ENCODE measurements at regions not wholly inside any gene's neighbourhood (a gene's known extent, or its start where the extent isn't known, plus 50 kb on each side); places are given as distances from the start of the nearest gene placed in this dataset.

- H3K27ac ChIP-seq (ENCODE audit: low read length in 2 of 2): no peak overlapping the region
- no peak overlapping the region for H3K9ac ChIP-seq (ENCODE audit: low read length)
- H3K27ac Mint-ChIP-seq: no peak overlapping the region
- ChIA-PET POLR2A (no interaction called here), CTCF (no interaction called here)
- H3K79me2 ChIP-seq (ENCODE audit: control insufficient read depth, insufficient read depth, low read length): no peaks in the 10 kb centered on the region
- H4K20me1 ChIP-seq (ENCODE audit: control insufficient read depth, insufficient read depth, low read length, poor library complexity, severe bottlenecking): no peaks in the 10 kb centered on the region
- no CpG with 5 or more reads among the region's 2 CpGs for WGBS (ENCODE audit: insufficient coverage)
- H3K4me2 ChIP-seq (replicated peaks; ENCODE audit: low read depth, low read length, poor library complexity, severe bottlenecking): no peak overlapping the region
- H2AFZ ChIP-seq (ENCODE audit: insufficient read depth, low read depth, low read length, poor library complexity, severe bottlenecking): no peak overlapping the region
- DNase-seq (no peak), ATAC-seq (ENCODE audit: low read depth) (no peak)
- H3K27me3 Mint-ChIP-seq: peaks cover 41% of the 10 kb centered on the region
- intact Hi-C loops (cut with micrococcal nuclease): no loop called here
- H3K4me3 Mint-ChIP-seq: no peak overlapping the region
- H3K36me3 ChIP-seq (replicated peaks in 1 of 2; ENCODE audit: control extremely low read depth in 1 of 2, control insufficient read depth in 1 of 2, extremely low read depth in 1 of 2, insufficient read depth in 2 of 2, low read length in 1 of 2): no peaks in the 10 kb centered on the region
- H3K9me3 ChIP-seq (ENCODE audit: control extremely low read depth in 1 of 3, control insufficient read depth in 2 of 3, insufficient read depth in 1 of 3, low read length in 2 of 3): no peaks in the 10 kb centered on the region
- no peaks in the 10 kb centered on the region for H3K4me1 Mint-ChIP-seq
- no peaks in the 10 kb centered on the region for H3K4me1 ChIP-seq (ENCODE audit: control insufficient read depth in 2 of 2, insufficient read depth in 2 of 2, low read length in 2 of 2)
- no peak overlapping the region for H3K4me3 ChIP-seq (ENCODE audit: control extremely low read depth in 1 of 5, extremely low read depth in 1 of 5, insufficient read depth in 1 of 5, low read depth in 2 of 5, low read length in 4 of 5)
- peaks cover 0 to 7% (median 4%) of the 10 kb centered on the region in 4 experiments for H3K27me3 ChIP-seq (replicated peaks in 1 of 4; ENCODE audit: control extremely low read depth in 1 of 4, control insufficient read depth in 3 of 4, insufficient read depth in 4 of 4, low read length in 3 of 4)
- TF ChIP-seq CTCF (IDR thresholded peaks at IDR 0.05) (no peak), EZH2 (IDR thresholded peaks at IDR 0.05; ENCODE audit: borderline replicate concordance, insufficient read depth, low read depth, low read length, poor library complexity, severe bottlenecking) (no peak)
- no peaks in the 10 kb centered on the region for H3K9me3 Mint-ChIP-seq (ENCODE audit: insufficient read depth)
Observed at GRCh38 chr14:22143363-22143762, 445.7 kb downstream of the DAD1 start.

DNA sequence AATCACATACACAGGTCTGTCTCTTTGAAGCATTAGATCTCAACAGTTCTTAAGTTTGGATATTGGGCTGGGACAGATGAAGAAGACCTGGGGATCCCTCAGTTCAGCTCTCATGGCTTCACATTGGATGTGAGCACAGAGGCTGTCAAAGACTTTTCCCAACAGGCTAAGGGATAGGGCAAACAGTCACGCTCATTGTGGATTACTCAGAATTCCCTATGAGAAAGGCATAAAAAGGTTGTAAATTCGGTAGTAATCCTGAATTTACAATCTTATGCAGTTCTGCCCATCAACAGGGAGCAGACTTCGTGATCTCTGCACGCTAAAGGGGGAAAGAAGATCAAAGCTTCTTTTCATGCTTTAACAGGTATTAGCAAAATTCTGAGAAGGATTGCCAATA, 448.4 kb downstream of the DAD1 start:
- ChIA-PET CTCF (no interaction called here), POLR2A (no interaction called here)
- Histone ChIP-seq H3K4me3 (ENCODE audit: control extremely low read depth in 1 of 5, extremely low read depth in 1 of 5, insufficient read depth in 1 of 5, low read depth in 2 of 5, low read length in 4 of 5) (no peak overlapping the region), H3K36me3 (replicated peaks in 1 of 2; ENCODE audit: control extremely low read depth in 1 of 2, control insufficient read depth in 1 of 2, extremely low read depth in 1 of 2, insufficient read depth in 2 of 2, low read length in 1 of 2) (no peaks in the 10 kb centered on the region), H3K27ac (ENCODE audit: low read length in 2 of 2) (no peak overlapping the region), H4K20me1 (ENCODE audit: control insufficient read depth, insufficient read depth, low read length, poor library complexity, severe bottlenecking) (no peaks in the 10 kb centered on the region), H3K79me2 (ENCODE audit: control insufficient read depth, insufficient read depth, low read length) (no peaks in the 10 kb centered on the region), H3K27me3 (replicated peaks in 1 of 4; ENCODE audit: control extremely low read depth in 1 of 4, control insufficient read depth in 3 of 4, insufficient read depth in 4 of 4, low read length in 3 of 4) (peaks cover 0 to 7% (median 6%) of the 10 kb centered on the region in 4 experiments), H3K9ac (ENCODE audit: low read length) (no peak overlapping the region), H3K9me3 (ENCODE audit: control extremely low read depth in 1 of 3, control insufficient read depth in 2 of 3, insufficient read depth in 1 of 3, low read length in 2 of 3) (peaks cover 0 to 4% (median 1%) of the 10 kb centered on the region in 3 donors), H3K4me2 (replicated peaks; ENCODE audit: low read depth, low read length, poor library complexity, severe bottlenecking) (no peak overlapping the region), H3K4me1 (ENCODE audit: control insufficient read depth in 2 of 2, insufficient read depth in 2 of 2, low read length in 2 of 2) (no peaks in the 10 kb centered on the region), H2AFZ (ENCODE audit: insufficient read depth, low read depth, low read length, poor library complexity, severe bottlenecking) (no peak overlapping the region)
- TF ChIP-seq EZH2 (IDR thresholded peaks at IDR 0.05; ENCODE audit: borderline replicate concordance, insufficient read depth, low read depth, low read length, poor library complexity, severe bottlenecking) (no peak), CTCF (IDR thresholded peaks at IDR 0.05) (no peak)
- 100% methylated on average over 1 of the region's 4 CpGs for WGBS (ENCODE audit: insufficient coverage)
- H3K27ac Mint-ChIP-seq: no peak overlapping the region
- H3K27me3 Mint-ChIP-seq: peaks cover 27% of the 10 kb centered on the region
- intact Hi-C loops (cut with micrococcal nuclease): no loop called here
- H3K4me3 Mint-ChIP-seq: no peak overlapping the region
- H3K4me1 Mint-ChIP-seq: no peaks in the 10 kb centered on the region
- no peaks in the 10 kb centered on the region for H3K9me3 Mint-ChIP-seq (ENCODE audit: insufficient read depth)
- no peak for DNase-seq
- no peak for ATAC-seq (ENCODE audit: low read depth)
